H1 (cell line): ENCODE measurements at regions not wholly inside any gene's neighbourhood (a gene's known extent, or its start where the extent isn't known, plus 50 kb on each side); places are given as distances from the start of the nearest gene placed in this dataset.

ENCODE experiments used
- CTCF ChIA-PET: fragments of 300-600 bp; sonication (Branson Sonifier 250); formaldehyde crosslinking; loops from one replicate; lab custom pipeline; 2021; ENCODE audit not compliant: partially characterized antibody; lab: Charles Lee
- POLR2A ChIA-PET: fragments of 300-600 bp; sonication (Branson Sonifier 250); formaldehyde crosslinking; loops from one replicate; lab custom pipeline; 2021; ENCODE audit warnings: inconsistent platforms; ENCODE audit not compliant: partially characterized antibody; lab: Charles Lee
- DNase-seq, 2 experiments: peaks; one replicate each; pipeline versions ENCODE4 v3.0.0 to v3.0.0-alpha.2; 2010 to 2022; ENCODE audit warnings: low spot score in 2 of 2, low read depth in 1 of 2, mixed read lengths in 1 of 2
- FAIRE-seq: peaks from 2 replicates; lab custom pipeline; 2011; peaks lifted over from hg19 to GRCh38; lab: Jason Lieb, UNC
- H2AFZ ChIP-seq: 2 replicates; pipeline ENCODE4 v1.8.1; 2012; ENCODE audit warnings: low read length, inconsistent platforms
- H2AK5ac ChIP-seq: 2 replicates; pipeline ENCODE4 v1.6.1; 2013; ENCODE audit warnings: low read depth, low read length
- H2BK120ac ChIP-seq: replicated peaks from 2 replicates; pipeline ENCODE3; 2013; ENCODE audit warnings: low read depth, low read length, inconsistent platforms
- H2BK12ac ChIP-seq: 2 replicates; pipeline ENCODE4 v1.6.1; 2013; ENCODE audit warnings: low read depth, low read length
- H2BK15ac ChIP-seq: 2 replicates; pipeline ENCODE4 v1.6.1; 2013; ENCODE audit warnings: low read length
- H2BK20ac ChIP-seq: 2 replicates; pipeline ENCODE4 v1.6.1; 2013; ENCODE audit warnings: low read length
- H2BK5ac ChIP-seq: 2 replicates; pipeline ENCODE4 v1.6.1; 2013; ENCODE audit warnings: low read depth, low read length
- H3K14ac ChIP-seq: 2 replicates; pipeline ENCODE4 v1.6.1; 2013; ENCODE audit warnings: inconsistent platforms; ENCODE audit not compliant: insufficient read length
- H3K18ac ChIP-seq: 2 replicates; pipeline ENCODE4 v1.6.1; 2013; ENCODE audit warnings: low read length; ENCODE audit errors: extremely low read depth
- H3K23ac ChIP-seq: 2 replicates; pipeline ENCODE4 v1.6.1; 2013; ENCODE audit warnings: inconsistent platforms; ENCODE audit not compliant: insufficient read length
- H3K23me2 ChIP-seq: 2 replicates; pipeline ENCODE4 v1.6.1; 2013; ENCODE audit warnings: low read depth, low read length
- H3K27ac ChIP-seq: 2 replicates; pipeline ENCODE4 v1.6.1; 2011; ENCODE audit warnings: low read depth, low read length, inconsistent platforms
- H3K27me3 ChIP-seq, 4 experiments: replicated peaks in 1 of 4; 1 replicate in 1 of 4; 2 replicates in 3 of 4; pipeline versions ENCODE4 v1.6.1 to v1.8.1; 2011 to 2013; ENCODE audit warnings: low read length in 3 of 4, mild to moderate bottlenecking in 3 of 4, inconsistent platforms in 2 of 4, mixed read lengths in 2 of 4, moderate library complexity in 1 of 4; ENCODE audit not compliant: control insufficient read depth in 3 of 4, insufficient read depth in 3 of 4; ENCODE audit errors: extremely low read depth in 1 of 4
- H3K36me3 ChIP-seq, 4 experiments: 2 replicates each; pipeline versions ENCODE4 v1.6.1 to v1.8.1; 2011 to 2013; ENCODE audit warnings: mild to moderate bottlenecking in 4 of 4, low read length in 3 of 4, moderate library complexity in 2 of 4, control low read depth in 1 of 4, inconsistent platforms in 1 of 4; ENCODE audit not compliant: insufficient read depth in 4 of 4, control insufficient read depth in 2 of 4
- H3K4ac ChIP-seq: replicated peaks from 2 replicates; pipeline ENCODE3; 2013; ENCODE audit warnings: low read length, low read depth, mixed read lengths, inconsistent platforms; ENCODE audit not compliant: insufficient read length
- H3K4me1 ChIP-seq, 4 experiments: replicated peaks in 1 of 4; 1 replicate in 1 of 4; 2 replicates in 3 of 4; pipeline versions ENCODE4 v1.6.1 to v1.8.1; 2011 to 2013; ENCODE audit warnings: low read length in 3 of 4, inconsistent platforms in 2 of 4, mixed read lengths in 1 of 4; ENCODE audit not compliant: insufficient read depth in 4 of 4, control insufficient read depth in 3 of 4
- H3K4me2 ChIP-seq, 2 experiments: 2 replicates each; pipeline versions ENCODE4 v1.6.1 to v1.8.1; 2011 to 2013; ENCODE audit warnings: low read depth in 2 of 2, low read length in 2 of 2, control low read depth in 1 of 2, inconsistent platforms in 1 of 2, mild to moderate bottlenecking in 1 of 2; ENCODE audit not compliant: insufficient read depth in 1 of 2
- H3K4me3 ChIP-seq, 4 experiments: fragments of 200-600, 300-600 bp in 1 of 4; sonication (generic), shearing (Covaris generic), sonication (Bioruptor Twin) in 1 of 4; 2 replicates each; pipeline versions ENCODE4 v1.5.1 to v1.8.1; 2011 to 2016; ENCODE audit warnings: low read length in 4 of 4, low read depth in 3 of 4, control low read depth in 2 of 4, inconsistent platforms in 2 of 4, mild to moderate bottlenecking in 2 of 4, mixed read lengths in 1 of 4, moderate library complexity in 1 of 4; ENCODE audit not compliant: insufficient read depth in 2 of 4; ENCODE audit errors: extremely low read depth in 1 of 4
- H3K56ac ChIP-seq: replicated peaks from 2 replicates; pipeline ENCODE3; 2013; ENCODE audit warnings: low read depth, mild to moderate bottlenecking, mixed read lengths, low read length, inconsistent platforms; ENCODE audit not compliant: insufficient read length
- H3K79me1 ChIP-seq: 2 replicates; pipeline ENCODE4 v1.6.1; 2013; ENCODE audit warnings: low read depth, low read length, control low read depth
- H3K79me2 ChIP-seq, 2 experiments: 2 replicates each; pipeline versions ENCODE4 v1.6.1 to v1.8.1; 2012 to 2013; ENCODE audit warnings: low read length in 2 of 2, mild to moderate bottlenecking in 2 of 2, inconsistent platforms in 1 of 2; ENCODE audit not compliant: insufficient read depth in 2 of 2, control insufficient read depth in 1 of 2
- H3K9ac ChIP-seq, 4 experiments: replicated peaks in 1 of 4; 1 replicate in 1 of 4; 2 replicates in 3 of 4; pipeline versions ENCODE4 v1.6.1 to v1.8.1; 2011 to 2013; ENCODE audit warnings: low read depth in 3 of 4, low read length in 3 of 4, control low read depth in 2 of 4, mild to moderate bottlenecking in 2 of 4, moderate library complexity in 2 of 4, inconsistent platforms in 1 of 4; ENCODE audit errors: extremely low read depth in 1 of 4
- H3K9me3 ChIP-seq, 2 experiments: 2 replicates each; pipeline versions ENCODE4 v1.6.1 to v1.8.1; 2012 to 2013; ENCODE audit warnings: mild to moderate bottlenecking in 2 of 2, moderate library complexity in 2 of 2, control low read depth in 1 of 2, inconsistent platforms in 1 of 2, low read depth in 1 of 2, low read length in 1 of 2, mixed read lengths in 1 of 2; ENCODE audit not compliant: insufficient read depth in 2 of 2
- H4K20me1 ChIP-seq, 2 experiments: replicated peaks in 1 of 2; 2 replicates each; pipeline versions ENCODE3 to v1.8.1; 2011 to 2013; ENCODE audit warnings: inconsistent platforms in 2 of 2, low read length in 2 of 2, mild to moderate bottlenecking in 1 of 2; ENCODE audit not compliant: insufficient read depth in 2 of 2, control insufficient read depth in 1 of 2
- H4K5ac ChIP-seq: 2 replicates; pipeline ENCODE4 v1.6.1; 2013; ENCODE audit warnings: low read length, low read depth, mixed read lengths, inconsistent platforms; ENCODE audit not compliant: insufficient read length
- H4K8ac ChIP-seq: 2 replicates; pipeline ENCODE4 v1.8.0; 2013; ENCODE audit warnings: mild to moderate bottlenecking, moderate library complexity, low read length, inconsistent platforms; ENCODE audit not compliant: insufficient read depth; ENCODE audit errors: extremely low read depth
- H4K91ac ChIP-seq: replicated peaks from 2 replicates; pipeline ENCODE3; 2013; ENCODE audit warnings: low read length, mixed read lengths, inconsistent platforms; ENCODE audit not compliant: insufficient read length
- HDAC6 ChIP-seq: IDR thresholded peaks from one replicate; pipeline ENCODE4 v1.7.1; 2012; ENCODE audit warnings: low read depth, mild to moderate bottlenecking, inconsistent platforms, low read length, moderate library complexity
- POLR2AphosphoS5 ChIP-seq: IDR thresholded peaks from 2 replicates; pipeline ENCODE4 v1.6.1; 2011; ENCODE audit warnings: low read depth, low read length
- RAD21 ChIP-seq, 2 experiments: IDR thresholded peaks in 1 of 2; conservative IDR thresholded peaks in 1 of 2; 2 replicates each; pipeline ENCODE4 v1.6.1; 2011; ENCODE audit warnings: low read depth in 2 of 2, low read length in 2 of 2, improper control_type of control experiment in 1 of 2, inconsistent platforms in 1 of 2, mild to moderate bottlenecking in 1 of 2, moderate library complexity in 1 of 2
- SIRT6 ChIP-seq: IDR thresholded peaks from one replicate; pipeline ENCODE4 v1.7.1; 2012; ENCODE audit warnings: low read length, inconsistent platforms
- SP2 ChIP-seq: IDR thresholded peaks from 2 replicates; pipeline ENCODE4 v1.6.1; 2012; ENCODE audit warnings: mild to moderate bottlenecking, low read length, inconsistent platforms
- SRF ChIP-seq: IDR thresholded peaks from 2 replicates; pipeline ENCODE4 v1.6.1; 2011; ENCODE audit warnings: mild to moderate bottlenecking, low read depth, low read length, moderate library complexity
- TCF12 ChIP-seq: IDR thresholded peaks from 2 replicates; pipeline ENCODE4 v1.6.1; 2011; ENCODE audit warnings: low read depth, mild to moderate bottlenecking, low read length
- WGBS, 2 experiments: shearing (Covaris generic) in 1 of 2; methylation state at CpG; one replicate each; pipeline versions ENCODE4 v1.1.6 to v1.1.7; 2013 to 2015; ENCODE audit warnings: low lambda C conversion rate in 2 of 2, mixed read lengths in 2 of 2, inconsistent platforms in 1 of 2, low coverage in 1 of 2, missing lambda C conversion rate in 1 of 2; ENCODE audit not compliant: insufficient replicate concordance in 2 of 2, insufficient coverage in 1 of 2, insufficient read length in 1 of 2; ENCODE audit errors: extremely low coverage in 1 of 2, missing lambda C conversion rate in 1 of 2; 5-methylcytosine and 5-hydroxymethylcytosine counted together
- TF ChIP-seq, protein P1 (sequence below): IDR thresholded peaks from 2 replicates; pipeline ENCODE4 v1.6.1; 2011; ENCODE audit warnings: low read length, improper control_type of control experiment

DNA sequence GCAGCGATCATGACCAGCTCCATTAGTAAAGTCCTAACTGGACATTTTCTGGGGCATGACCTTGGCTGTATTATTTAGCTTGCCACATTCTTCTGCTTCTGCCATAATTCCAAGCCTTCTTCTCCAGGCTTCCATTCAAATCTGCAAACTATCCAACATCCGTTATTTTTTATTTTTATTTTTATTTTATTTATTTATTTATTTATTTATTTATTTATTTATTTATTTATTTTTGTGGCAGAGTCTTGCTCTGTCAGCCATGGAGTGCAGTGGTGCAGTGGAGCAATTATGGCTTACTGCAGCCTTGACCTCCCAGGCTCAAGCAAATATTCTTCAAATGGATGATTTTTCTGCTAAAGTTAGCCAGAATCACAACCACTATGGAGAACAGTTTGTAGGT lies 187.2 kb upstream of the CDK1 start:
- no peak overlapping the region for H2BK15ac ChIP-seq
- 98 to 100% methylated on average over 1 to 2 of the region's 2 CpGs for WGBS, 2 experiments
- no peaks in the 10 kb centered on the region for H3K36me3 ChIP-seq
- no peak overlapping the region for H3K27ac ChIP-seq
- DNase-seq (no peak), FAIRE-seq (no peak)
- no peaks in the 10 kb centered on the region for H3K9me3 ChIP-seq
- no peaks in the 10 kb centered on the region for H3K79me1 ChIP-seq
- H4K5ac ChIP-seq: no peak overlapping the region
- TF ChIP-seq HDAC6 (no peak), RAD21 (IDR thresholded peaks at IDR 0.05 in 1 of 2, conservative IDR thresholded peaks at IDR 0.05 in 1 of 2; ENCODE audit: low read depth in 2 of 2, low read length in 2 of 2) (no peak), SIRT6 (no peak), TCF12 (no peak), SP2 (no peak), SRF (no peak), POLR2AphosphoS5 (no peak)
- TF ChIP-seq, protein P1, sequence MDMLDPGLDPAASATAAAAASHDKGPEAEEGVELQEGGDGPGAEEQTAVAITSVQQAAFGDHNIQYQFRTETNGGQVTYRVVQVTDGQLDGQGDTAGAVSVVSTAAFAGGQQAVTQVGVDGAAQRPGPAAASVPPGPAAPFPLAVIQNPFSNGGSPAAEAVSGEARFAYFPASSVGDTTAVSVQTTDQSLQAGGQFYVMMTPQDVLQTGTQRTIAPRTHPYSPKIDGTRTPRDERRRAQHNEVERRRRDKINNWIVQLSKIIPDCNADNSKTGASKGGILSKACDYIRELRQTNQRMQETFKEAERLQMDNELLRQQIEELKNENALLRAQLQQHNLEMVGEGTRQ: no peak
- H3K4me1 ChIP-seq: no peaks in the 10 kb centered on the region; a peak in 1 of 7 replicates
- no peaks in the 10 kb centered on the region for H4K20me1 ChIP-seq
- CTCF ChIA-PET: no interaction called here
- no peak overlapping the region for H2AK5ac ChIP-seq
- no peak overlapping the region for H2BK120ac ChIP-seq
- H3K4me3 ChIP-seq: no peak overlapping the region
- no peak overlapping the region for H2BK20ac ChIP-seq
- H4K8ac ChIP-seq: no peak overlapping the region
- H3K56ac ChIP-seq: no peak overlapping the region
- H3K14ac ChIP-seq: no peak overlapping the region
- no peak overlapping the region for H2AFZ ChIP-seq
- H4K91ac ChIP-seq: no peak overlapping the region
- H3K23ac ChIP-seq: no peak overlapping the region
- no peak overlapping the region for H3K9ac ChIP-seq
- no peak overlapping the region for H2BK12ac ChIP-seq
- H3K4me2 ChIP-seq: no peak overlapping the region
- H3K18ac ChIP-seq: no peak overlapping the region
- POLR2A ChIA-PET: no interaction called here
- no peaks in the 10 kb centered on the region for H3K27me3 ChIP-seq
- H3K79me2 ChIP-seq: no peaks in the 10 kb centered on the region
- no peak overlapping the region for H2BK5ac ChIP-seq
- H3K4ac ChIP-seq: no peak overlapping the region
- H3K23me2 ChIP-seq: no peaks in the 10 kb centered on the region
